SIG-M5 treated with dmso at 0.1 percent for 504 hours (cell line): ENCODE measurements at regions not wholly inside any gene's neighbourhood (a gene's known extent, or its start where the extent isn't known, plus 50 kb on each side); places are given as distances from the start of the nearest gene placed in this dataset.
A peak's percentile ranks its signal among the peaks of the same experiment; 100 is the strongest.
"Not testable (repeated sequence)": the region's sequence is repeated elsewhere in the genome, so short reads cannot be mapped to it uniquely, and the experiment has no call there.

Experiments used
- DNase-seq: peaks from one replicate; lab custom pipeline; 2025; ENCODE audit not compliant: unreplicated experiment; lab: John Stamatoyannopoulos, UW

- DNase-seq: no peak
Observed at GRCh38 chr3:145219355-145220235, 941.4 kb downstream of the PLOD2 start.

GRCh38 chr3:145224886-145225285, 936.1 kb downstream of the PLOD2 start:
- no peak for DNase-seq

DNA sequence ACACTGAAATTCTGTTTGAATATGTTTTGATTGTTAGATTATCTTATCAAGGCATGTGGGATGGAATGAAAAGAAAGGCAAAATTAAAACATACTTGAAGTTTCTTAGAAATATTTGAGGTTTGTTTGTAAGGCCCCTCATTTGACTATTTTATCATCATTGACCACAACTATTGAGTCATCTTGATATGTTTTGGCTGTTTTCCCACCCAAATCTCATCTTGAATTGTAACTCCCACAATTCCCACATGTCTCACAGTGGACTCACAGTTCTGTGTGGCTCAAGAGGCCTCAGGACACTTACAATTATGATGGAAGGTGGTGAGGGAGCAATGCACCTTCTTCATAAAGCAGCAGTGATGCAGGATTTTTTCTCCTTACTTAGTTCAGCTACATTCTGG, 917.1 kb downstream of the PLOD2 start:
- DNase-seq: no peak

GRCh38 chr3:145244327-145244726, 916.7 kb downstream of the PLOD2 start:
- no peak for DNase-seq

- DNase-seq: no peak
Observed at GRCh38 chr3:145246291-145246690, 914.7 kb downstream of the PLOD2 start.

GRCh38 chr3:145248928-145249327, 912.1 kb downstream of the PLOD2 start:
- no peak for DNase-seq

- no peak for DNase-seq
Observed at GRCh38 chr3:145251311-145251710, 909.7 kb downstream of the PLOD2 start.

DNA sequence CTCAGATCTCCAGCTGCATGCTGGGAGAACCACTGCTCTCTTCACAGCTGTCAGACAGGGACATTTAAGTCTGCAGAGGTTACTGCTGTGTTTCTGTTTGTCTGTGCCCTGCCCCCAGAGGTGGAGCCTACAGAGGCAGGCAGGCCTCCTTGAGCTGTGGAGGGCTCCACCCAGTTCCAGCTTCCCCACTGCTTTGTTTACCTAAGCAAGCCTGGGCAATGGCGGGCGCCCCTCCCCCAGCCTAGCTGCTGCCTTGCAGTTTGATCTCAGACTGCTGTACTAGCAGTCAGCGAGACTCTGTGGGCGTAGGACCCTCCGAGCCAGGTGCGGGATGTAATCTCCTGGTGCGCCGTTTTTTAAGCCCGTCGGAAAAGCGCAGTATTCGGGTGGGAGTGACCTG, 903.0 kb downstream of the PLOD2 start:
- DNase-seq: not testable (repeated sequence)

DNA sequence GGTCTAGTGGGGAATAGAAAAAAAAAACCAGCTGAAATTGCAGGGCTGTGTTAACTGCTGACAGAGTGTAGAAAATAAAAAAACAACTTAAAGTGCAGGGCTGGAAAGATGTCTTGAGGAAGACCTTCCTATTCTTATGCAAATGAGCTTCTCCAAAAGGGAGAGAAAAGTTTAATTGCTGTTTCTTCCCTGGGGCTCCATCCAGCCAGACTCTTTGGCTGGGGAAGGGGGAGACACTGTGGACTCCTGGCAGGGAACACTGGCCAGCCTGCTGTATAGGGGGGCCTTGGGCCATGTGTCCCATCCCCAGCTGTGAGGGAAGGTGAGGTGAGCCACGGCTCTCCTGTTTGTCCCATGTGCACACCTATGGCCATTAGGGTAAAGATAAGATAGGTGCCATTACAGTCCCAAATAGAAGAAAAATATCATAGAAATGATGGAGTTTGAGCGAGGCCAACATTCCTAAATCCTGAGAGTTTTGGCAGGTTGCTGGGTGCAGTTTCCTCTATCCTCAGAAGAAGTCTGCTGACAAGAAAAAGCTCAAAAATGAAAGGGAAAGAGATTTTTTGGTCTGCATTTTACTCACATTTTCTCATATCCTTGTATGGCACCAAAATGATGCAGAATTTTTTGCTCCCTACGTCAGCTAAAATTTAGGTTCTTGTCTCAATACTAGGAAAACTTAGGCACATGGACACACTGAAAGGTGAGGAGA, 901.7 kb downstream of the PLOD2 start:
- DNase-seq: no peak

GRCh38 chr3:145263458-145263857, 897.5 kb downstream of the PLOD2 start:
- not testable (repeated sequence) for DNase-seq

DNA sequence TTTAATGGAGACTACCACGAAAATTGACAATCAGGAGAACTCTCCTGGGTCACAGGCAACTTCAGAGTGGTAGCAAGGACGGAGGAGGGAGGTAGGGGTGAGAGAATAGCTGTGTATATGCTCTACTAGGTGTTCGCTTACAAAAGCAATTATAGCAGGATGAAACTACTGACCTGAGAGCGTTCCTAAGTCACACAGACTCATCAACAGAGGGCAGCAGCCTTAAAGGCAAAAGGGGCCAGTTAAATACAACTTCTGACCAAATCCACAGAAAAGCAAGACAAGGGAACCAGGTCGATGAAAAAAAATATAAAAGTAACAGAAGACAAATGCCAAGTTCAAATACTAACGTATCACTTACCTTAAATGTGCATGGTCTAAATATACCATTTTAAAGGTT, 894.6 kb downstream of the PLOD2 start:
- DNase-seq: peak; percentile 25

- DNase-seq: no peak
Observed at GRCh38 chr3:145269106-145269505, 891.9 kb downstream of the PLOD2 start.

DNA sequence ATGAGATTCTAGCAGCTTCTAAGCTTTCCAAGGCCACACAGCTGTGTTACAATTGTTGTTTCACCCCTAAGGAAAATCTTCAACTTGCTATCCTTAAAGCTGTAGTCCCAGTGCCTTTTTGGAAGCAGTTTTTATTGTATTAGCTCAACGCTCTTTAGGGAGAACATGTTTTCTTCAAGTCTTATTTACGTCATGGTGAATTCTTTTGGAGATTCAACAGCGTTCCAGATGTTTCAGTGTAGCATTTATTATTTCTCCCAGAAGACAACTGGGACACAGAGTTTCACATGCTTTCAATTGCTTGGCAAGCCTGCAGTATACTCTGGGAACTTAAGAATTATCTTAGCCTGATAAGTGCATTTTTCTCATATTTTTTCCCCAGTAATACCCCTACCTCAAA, 888.3 kb downstream of the PLOD2 start:
- DNase-seq: no peak

DNA sequence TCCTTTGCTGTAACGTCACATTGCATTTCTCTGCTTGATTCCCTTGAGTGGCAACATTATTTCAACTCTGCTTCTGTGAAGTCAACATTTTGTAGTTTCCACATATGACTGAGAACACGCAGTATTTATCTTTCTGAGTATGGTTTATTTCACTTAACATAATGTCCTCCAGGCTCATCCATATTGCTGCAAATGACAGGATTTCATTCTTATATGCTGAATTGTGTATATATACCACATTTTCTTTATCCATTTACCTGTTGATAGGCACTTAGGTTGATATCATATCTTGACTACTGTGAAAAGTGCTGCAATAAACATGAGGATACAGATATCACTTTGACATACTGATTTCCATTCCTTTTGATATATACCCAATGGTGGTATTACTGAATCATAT, 878.5 kb downstream of the PLOD2 start:
- DNase-seq: no peak

DNA sequence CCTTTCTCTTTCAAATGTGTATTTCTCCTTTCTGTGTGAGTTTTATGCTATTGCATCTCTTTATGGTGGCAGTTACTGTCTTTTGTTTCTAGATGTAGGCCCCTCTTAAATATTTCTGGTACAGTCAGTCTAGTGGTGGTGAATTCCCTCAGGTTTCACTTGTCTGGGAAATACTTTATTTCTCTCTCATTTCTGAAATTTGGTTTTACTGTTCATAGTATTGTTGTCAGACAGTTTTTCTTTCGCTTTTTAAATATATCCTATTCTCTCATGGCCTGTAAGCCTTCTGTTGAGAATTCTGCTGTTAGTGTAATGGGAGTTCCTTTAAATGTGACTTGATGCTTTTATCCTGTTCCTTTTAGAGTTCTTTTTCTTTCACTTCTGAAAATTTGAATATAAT, 874.0 kb downstream of the PLOD2 start:
- no peak for DNase-seq

DNA sequence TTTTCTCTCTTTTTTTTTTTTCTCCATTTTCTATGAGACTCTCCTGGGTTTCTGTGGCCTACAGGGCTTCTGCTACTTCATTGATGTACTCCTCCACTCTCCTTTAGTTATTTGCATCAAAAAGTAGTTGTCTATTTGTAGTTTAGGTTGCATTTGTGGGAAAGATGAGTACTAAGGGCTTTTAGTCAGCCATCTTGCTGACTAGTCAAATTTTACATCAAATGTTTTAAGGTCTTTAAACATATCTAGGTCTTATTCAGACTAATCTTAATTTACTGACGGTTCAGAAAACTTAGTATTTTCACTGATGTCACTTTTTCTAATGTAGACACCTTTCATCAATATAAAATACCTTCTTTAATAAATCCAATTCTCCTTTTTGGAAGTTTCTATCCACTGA, 871.0 kb downstream of the PLOD2 start:
- DNase-seq: no peak

DNA sequence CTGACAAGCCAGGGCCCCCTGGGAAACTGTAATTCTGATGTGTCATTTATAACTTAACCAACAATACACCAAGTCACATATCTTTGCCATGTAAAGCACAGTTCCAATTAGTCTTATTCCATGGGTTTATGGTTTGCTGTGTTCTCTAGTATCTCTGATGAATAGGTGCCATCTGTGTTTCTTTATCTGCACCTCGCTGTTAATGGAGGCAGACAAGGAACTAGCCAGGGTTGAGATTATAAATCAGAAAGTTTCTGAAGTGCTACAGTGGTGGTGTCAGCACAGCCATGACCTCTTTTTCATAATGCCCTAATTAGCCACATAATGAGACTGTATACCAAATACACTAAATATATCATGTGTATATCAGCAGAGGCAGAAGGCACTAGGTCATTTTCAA, 866.4 kb downstream of the PLOD2 start:
- DNase-seq: no peak

DNA sequence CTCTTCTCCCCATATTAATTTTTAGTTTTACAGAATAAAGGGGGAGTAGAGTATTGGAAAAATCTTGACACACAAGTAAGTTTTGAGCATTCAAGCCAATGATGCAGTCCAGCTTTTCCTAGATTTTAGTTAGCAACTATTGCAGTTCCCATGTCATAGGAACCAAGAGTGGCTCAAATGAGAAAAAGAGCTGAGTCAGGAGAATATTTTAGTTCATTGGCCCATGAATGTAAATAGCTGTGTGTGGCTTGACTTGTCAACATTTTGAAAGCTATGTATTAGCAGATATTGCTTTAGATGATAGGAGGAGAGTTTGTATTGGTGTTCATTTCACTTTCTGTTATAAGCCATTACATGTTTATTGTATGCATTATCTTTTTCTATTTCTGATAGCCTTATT, 853.7 kb downstream of the PLOD2 start:
- no peak for DNase-seq

DNA sequence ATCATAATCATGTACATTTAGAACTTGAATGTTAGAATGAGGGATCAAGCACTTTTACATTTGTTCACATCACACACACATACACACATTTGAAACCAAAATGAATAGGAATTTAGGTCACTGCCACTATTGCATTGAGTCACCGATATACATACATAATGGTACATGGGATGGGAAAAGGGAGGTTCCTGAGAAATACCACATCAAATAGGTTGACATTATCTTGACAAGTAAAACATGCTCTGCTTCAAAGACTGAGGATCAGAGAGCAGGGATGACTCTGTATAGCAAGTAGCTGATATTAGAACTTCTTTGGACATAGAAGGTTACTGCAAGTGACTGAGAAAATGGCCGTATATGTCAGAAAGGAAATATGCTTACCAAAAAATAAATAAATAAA, 847.2 kb downstream of the PLOD2 start:
- no peak for DNase-seq

DNA sequence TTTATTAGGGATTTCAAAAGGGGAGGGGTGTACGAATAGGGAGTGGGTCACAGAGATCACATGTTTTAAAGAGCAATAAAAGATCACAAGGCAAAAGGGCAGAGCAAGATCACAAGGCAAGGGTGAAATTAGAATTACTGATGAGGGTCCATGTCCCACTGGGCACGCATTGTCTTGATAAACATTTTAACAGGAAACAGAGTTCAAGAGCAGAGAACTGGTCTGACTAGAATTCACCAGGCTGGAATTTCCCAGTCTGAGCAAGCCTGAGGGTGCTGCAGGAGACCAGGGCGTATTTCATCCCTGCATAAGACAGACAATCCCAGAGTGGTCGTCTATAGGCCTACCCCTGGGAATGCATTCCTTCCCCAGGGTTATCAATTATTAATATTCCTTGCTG, 844.7 kb downstream of the PLOD2 start:
- not testable (repeated sequence) for DNase-seq

- DNase-seq: no peak
Observed at GRCh38 chr3:145326666-145327065, 834.3 kb downstream of the PLOD2 start.

DNA sequence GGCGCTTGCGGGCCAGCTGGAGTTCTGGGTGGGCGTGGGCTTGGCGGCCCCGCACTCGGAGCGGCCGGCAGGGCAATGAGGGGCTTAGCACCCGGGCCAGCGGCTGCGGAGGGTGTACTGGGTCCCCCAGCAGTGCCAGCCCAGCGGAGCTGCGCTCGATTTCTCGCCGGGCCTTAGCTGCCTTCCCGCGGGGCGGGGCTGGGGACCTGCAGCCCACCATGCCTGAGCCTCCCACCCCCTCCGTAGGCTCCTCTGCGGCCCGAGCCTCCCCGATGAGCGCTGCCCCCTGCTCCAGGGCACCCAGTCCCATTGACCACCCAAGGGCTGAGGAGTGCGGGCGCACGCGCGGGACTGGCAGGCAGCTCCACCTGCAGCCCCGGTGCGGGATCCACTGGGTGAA, 827.6 kb downstream of the PLOD2 start:
- DNase-seq: not testable (repeated sequence)
